ENCODE measurements at regions not wholly inside any gene's neighbourhood (a gene's known extent, or its start where the extent isn't known, plus 50 kb on each side); places are given as distances from the start of the nearest gene placed in this dataset.

DNA sequence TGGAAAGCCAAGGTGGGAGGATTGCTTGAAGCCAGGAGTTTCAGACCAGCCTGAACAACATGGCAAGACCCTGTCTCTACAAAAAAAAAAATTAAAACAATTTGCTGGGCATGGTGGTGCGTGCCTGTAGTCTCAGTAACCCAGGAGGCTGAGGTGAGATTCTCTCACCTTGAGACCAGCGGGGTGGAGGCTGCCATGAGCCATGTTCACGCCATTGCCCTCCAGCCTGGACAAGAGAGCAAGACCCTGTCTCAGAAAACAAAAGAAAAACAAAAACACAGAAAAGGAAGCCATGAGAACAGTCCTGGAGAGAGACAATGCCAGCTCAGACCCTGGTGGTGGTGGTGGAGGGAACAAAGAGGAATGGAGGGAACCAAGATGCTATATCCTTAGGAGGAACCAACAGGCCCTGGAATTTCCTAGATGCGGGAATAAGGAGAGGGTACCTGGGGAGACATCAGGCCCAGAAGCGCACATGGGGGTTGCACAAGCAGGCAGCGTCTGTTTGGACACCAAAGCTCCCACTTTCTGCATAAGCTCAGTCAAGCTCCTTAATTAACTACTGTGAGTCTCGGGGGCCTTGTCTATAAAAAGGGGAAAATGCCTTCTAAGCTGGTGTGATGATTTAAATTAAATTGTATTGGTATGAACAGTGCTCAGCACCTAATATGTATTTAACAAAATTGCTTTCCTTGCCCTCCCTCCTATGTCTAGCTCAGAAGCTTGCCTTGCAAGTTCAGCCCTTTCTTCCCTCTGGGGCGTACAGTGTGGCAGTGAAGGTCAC, 143.8 kb downstream of the CCT6B start:
- TF ChIP-seq POLR2A (IDR thresholded peaks at IDR 0.05; ENCODE audit: low read depth, low read length), result no peak
- FAIRE-seq (no peak), DNase-seq (ENCODE audit: insufficient read length, low spot score) (no peak)

GRCh38 chr17:34816848-34817247, 144.4 kb downstream of the CCT6B start:
- FAIRE-seq (no peak), DNase-seq (ENCODE audit: insufficient read length, low spot score) (no peak)
- no peak for TF ChIP-seq POLR2A (IDR thresholded peaks at IDR 0.05; ENCODE audit: low read depth, low read length)

DNA sequence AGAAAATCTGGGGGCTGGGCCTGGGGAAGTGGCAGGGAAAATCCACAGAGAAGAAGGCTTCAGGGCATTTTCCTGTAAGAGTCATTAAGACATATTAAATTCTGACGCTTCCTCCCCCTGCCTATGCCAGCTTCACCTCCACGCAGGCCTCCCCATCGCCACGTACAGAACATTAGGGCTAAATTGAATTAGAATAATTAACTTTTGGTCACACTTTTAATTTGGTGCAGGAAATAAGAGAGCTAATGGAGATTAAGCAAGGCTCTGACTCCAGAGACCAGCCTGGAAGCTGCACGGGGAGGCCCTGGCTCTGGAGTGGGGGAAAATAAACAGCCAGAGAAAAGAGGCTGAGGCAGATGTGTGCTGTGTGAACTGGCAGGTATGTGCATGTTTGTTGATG, 148.0 kb downstream of the CCT6B start:
- TF ChIP-seq POLR2A (IDR thresholded peaks at IDR 0.05; ENCODE audit: low read depth, low read length), result no peak
- DNase-seq (ENCODE audit: insufficient read length, low spot score) (no peak), FAIRE-seq (no peak)

DNA sequence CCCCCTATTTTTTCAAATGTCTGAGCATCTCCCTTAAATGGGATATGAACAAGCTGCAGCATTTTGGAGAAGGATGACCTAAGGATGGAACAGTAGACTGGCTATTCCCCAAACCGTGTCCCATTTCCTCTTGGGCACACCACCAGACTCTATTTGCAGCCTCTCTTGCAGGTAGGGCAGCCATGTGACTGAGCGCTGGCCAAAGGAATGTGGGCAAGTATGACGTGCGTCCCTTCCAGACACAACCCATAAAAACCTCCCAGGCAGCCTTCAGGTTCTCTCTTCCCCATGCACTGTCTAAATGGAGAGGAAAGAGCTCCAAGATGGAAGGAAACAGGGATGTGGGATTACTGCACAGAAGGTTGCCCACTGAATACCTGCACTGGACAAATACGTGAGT, 149.7 kb downstream of the CCT6B start:
- FAIRE-seq (no peak), DNase-seq (ENCODE audit: insufficient read length, low spot score) (no peak)
- TF ChIP-seq POLR2A (IDR thresholded peaks at IDR 0.05; ENCODE audit: low read depth, low read length), result no peak

DNA sequence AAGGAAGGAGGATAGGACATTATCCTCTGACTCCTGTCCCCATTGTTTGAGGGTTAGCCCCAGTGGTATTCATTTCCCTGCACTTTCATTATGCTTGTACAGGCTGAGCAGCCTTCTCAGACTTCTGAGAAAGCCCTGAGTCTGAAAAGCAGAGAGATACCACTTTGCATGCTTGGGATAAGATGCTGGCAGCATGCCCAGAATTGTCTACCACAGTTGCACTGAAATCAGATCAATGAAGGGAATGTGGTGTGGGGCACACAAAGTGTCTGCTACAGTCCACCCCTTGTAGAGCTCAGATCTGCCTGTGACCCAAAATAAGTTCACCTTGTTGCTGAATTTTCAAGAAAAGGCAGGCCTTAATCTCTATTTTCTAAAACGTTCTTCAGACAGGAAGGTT, 160.6 kb downstream of the CCT6B start:
- no peak for FAIRE-seq
- no peak for TF ChIP-seq POLR2A (IDR thresholded peaks at IDR 0.05; ENCODE audit: low read depth, low read length)
- no peak for DNase-seq (ENCODE audit: insufficient read length, low spot score)

GRCh38 chr17:34799751-34800150, 161.5 kb downstream of the CCT6B start:
- no peak for TF ChIP-seq POLR2A (IDR thresholded peaks at IDR 0.05; ENCODE audit: low read depth, low read length)
- FAIRE-seq (no peak), DNase-seq (ENCODE audit: insufficient read length, low spot score) (no peak)

DNA sequence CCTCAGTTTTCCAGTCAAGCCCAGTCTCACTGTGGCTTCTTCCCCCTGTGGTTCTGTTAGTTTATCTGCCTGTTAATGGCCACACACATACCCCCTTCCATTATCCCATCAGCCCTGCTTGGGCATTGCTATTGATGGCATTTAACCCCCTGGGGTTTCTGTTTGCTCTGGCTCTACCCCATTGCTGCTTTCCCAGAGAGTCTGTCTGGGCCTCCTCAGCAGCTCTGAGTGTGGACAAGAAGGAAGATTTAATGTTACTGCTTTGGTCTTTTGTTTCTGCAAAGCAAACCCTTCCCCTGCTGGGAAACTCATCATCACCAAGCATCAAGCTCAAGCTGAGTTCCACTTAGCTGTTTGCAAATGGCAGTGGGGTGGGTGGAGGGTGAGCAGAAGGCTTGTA, 162.7 kb downstream of the CCT6B start:
- DNase-seq (ENCODE audit: insufficient read length, low spot score) (no peak), FAIRE-seq (no peak)
- no peak for TF ChIP-seq POLR2A (IDR thresholded peaks at IDR 0.05; ENCODE audit: low read depth, low read length)

GRCh38 chr17:34797720-34798119, 163.5 kb downstream of the CCT6B start:
- no peak for TF ChIP-seq POLR2A (IDR thresholded peaks at IDR 0.05; ENCODE audit: low read depth, low read length)
- DNase-seq (ENCODE audit: insufficient read length, low spot score), result peak; percentile 42
- no peak for FAIRE-seq

- no peak for TF ChIP-seq POLR2A (IDR thresholded peaks at IDR 0.05; ENCODE audit: low read depth, low read length)
- DNase-seq (ENCODE audit: insufficient read length, low spot score) (no peak), FAIRE-seq (no peak)
These were observed 167.9 kb downstream of the CCT6B start for GRCh38 chr17:34793231-34793908.

GRCh38 chr17:34788696-34789095, 172.6 kb downstream of the CCT6B start:
- no peak for DNase-seq (ENCODE audit: insufficient read length, low spot score)
- FAIRE-seq, result no peak
- TF ChIP-seq POLR2A (IDR thresholded peaks at IDR 0.05; ENCODE audit: low read depth, low read length), result no peak

GRCh38 chr17:34784526-34784925, 176.7 kb downstream of the CCT6B start:
- DNase-seq (ENCODE audit: insufficient read length, low spot score), result no peak
- no peak for TF ChIP-seq POLR2A (IDR thresholded peaks at IDR 0.05; ENCODE audit: low read depth, low read length)
- FAIRE-seq, result no peak

DNA sequence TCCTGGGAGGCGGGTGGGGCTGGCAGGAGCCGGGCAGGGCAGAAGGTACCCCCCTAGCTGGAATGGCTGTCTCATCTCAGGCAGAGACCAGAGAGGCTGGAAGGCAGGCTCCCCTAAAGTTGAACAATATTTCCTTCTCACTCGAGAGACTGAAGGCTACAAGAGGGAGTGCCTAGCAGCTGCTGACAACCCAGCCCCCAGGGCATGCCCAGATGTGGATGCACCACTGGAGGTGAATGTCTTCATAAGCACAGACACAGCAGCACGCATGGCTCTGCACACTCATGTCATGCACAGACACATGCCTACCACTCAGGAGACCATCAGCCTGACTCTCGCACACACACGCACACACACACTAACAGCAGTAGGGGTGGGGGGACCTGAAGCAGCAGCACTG, 179.0 kb downstream of the CCT6B start:
- FAIRE-seq, result no peak
- DNase-seq (ENCODE audit: insufficient read length, low spot score), result no peak
- TF ChIP-seq POLR2A (IDR thresholded peaks at IDR 0.05; ENCODE audit: low read depth, low read length), result no peak

GRCh38 chr17:34781571-34782108, 179.6 kb downstream of the CCT6B start:
- no peak for TF ChIP-seq POLR2A (IDR thresholded peaks at IDR 0.05; ENCODE audit: low read depth, low read length)
- DNase-seq (ENCODE audit: insufficient read length, low spot score) (peak; percentile 32), FAIRE-seq (no peak)

GRCh38 chr17:34781071-34781470, 180.2 kb downstream of the CCT6B start:
- no peak for FAIRE-seq
- no peak for DNase-seq (ENCODE audit: insufficient read length, low spot score)
- no peak for TF ChIP-seq POLR2A (IDR thresholded peaks at IDR 0.05; ENCODE audit: low read depth, low read length)

- FAIRE-seq, result no peak
- DNase-seq (ENCODE audit: insufficient read length, low spot score), result no peak
- TF ChIP-seq POLR2A (IDR thresholded peaks at IDR 0.05; ENCODE audit: low read depth, low read length), result no peak
These were observed 180.8 kb downstream of the CCT6B start for GRCh38 chr17:34780438-34780837.

Measured in H54 (cell line).